ENCODE measurements at regions not wholly inside any gene's neighbourhood (a gene's known extent, or its start where the extent isn't known, plus 50 kb on each side); places are given as distances from the start of the nearest gene placed in this dataset.

- Histone ChIP-seq H3K27me3 (ENCODE audit: low read depth) (no peaks in the 10 kb centered on the region), H3K9me3 (no peaks in the 10 kb centered on the region), H3K36me3 (replicated peaks) (no peaks in the 10 kb centered on the region), H3K4me3 (no peak overlapping the region), H3K4me1 (no peaks in the 10 kb centered on the region)
- in situ Hi-C loops (cut with MboI; ENCODE audit: low sequenced_read_pairs) = no loop called here
- DNase-seq (ENCODE audit: low spot score in 2 of 2) = no peak
Measured at GRCh38 chr3:86648087-86648486, 342.9 kb downstream of the VGLL3 start.

GRCh38 chr3:86645756-86646155 lies 345.2 kb downstream of the VGLL3 start:
- H3K9me3 ChIP-seq = no peaks in the 10 kb centered on the region
- no peak for DNase-seq (ENCODE audit: low spot score in 2 of 2)
- no peaks in the 10 kb centered on the region for H3K27me3 ChIP-seq (ENCODE audit: low read depth)
- H3K4me1 ChIP-seq = no peaks in the 10 kb centered on the region
- no peaks in the 10 kb centered on the region for H3K36me3 ChIP-seq (replicated peaks)
- in situ Hi-C loops (cut with MboI; ENCODE audit: low sequenced_read_pairs) = no loop called here
- H3K4me3 ChIP-seq = no peak overlapping the region

- in situ Hi-C loops (cut with MboI; ENCODE audit: low sequenced_read_pairs) = no loop called here
- no peaks in the 10 kb centered on the region for H3K36me3 ChIP-seq (replicated peaks)
- no peaks in the 10 kb centered on the region for H3K27me3 ChIP-seq (ENCODE audit: low read depth)
Measured at GRCh38 chr3:86634361-86634760, 356.6 kb downstream of the VGLL3 start.

GRCh38 chr3:86629511-86629910 lies 361.4 kb downstream of the VGLL3 start:
- Histone ChIP-seq H3K4me1 (no peaks in the 10 kb centered on the region), H3K36me3 (replicated peaks) (no peaks in the 10 kb centered on the region), H3K4me3 (no peak overlapping the region), H3K27me3 (ENCODE audit: low read depth) (no peaks in the 10 kb centered on the region), H3K9me3 (no peaks in the 10 kb centered on the region)
- no peak for DNase-seq (ENCODE audit: low spot score in 2 of 2)
- in situ Hi-C loops (cut with MboI; ENCODE audit: low sequenced_read_pairs) = no loop called here

More at GRCh38 chr3:86634361-86634760, 356.6 kb downstream of the VGLL3 start:
- no peak for DNase-seq (ENCODE audit: low spot score in 2 of 2)
- no peaks in the 10 kb centered on the region for H3K9me3 ChIP-seq
- H3K4me1 ChIP-seq = no peaks in the 10 kb centered on the region
- H3K4me3 ChIP-seq = no peak overlapping the region

GRCh38 chr3:86624192-86624591 lies 366.8 kb downstream of the VGLL3 start:
- Histone ChIP-seq H3K4me1 (no peaks in the 10 kb centered on the region), H3K9me3 (no peaks in the 10 kb centered on the region), H3K4me3 (no peak overlapping the region), H3K36me3 (replicated peaks) (no peaks in the 10 kb centered on the region), H3K27me3 (ENCODE audit: low read depth) (no peaks in the 10 kb centered on the region)
- no peak for DNase-seq (ENCODE audit: low spot score in 2 of 2)
- in situ Hi-C loops (cut with MboI; ENCODE audit: low sequenced_read_pairs) = no loop called here

GRCh38 chr3:86618706-86619105 lies 372.2 kb downstream of the VGLL3 start:
- H3K9me3 ChIP-seq = no peaks in the 10 kb centered on the region
- no peaks in the 10 kb centered on the region; the same call in 1 of the 2 replicates for H3K4me1 ChIP-seq
- DNase-seq (ENCODE audit: low spot score in 2 of 2) = no peak
- H3K4me3 ChIP-seq = no peak overlapping the region
- no peaks in the 10 kb centered on the region for H3K36me3 ChIP-seq (replicated peaks)
- no peaks in the 10 kb centered on the region for H3K27me3 ChIP-seq (ENCODE audit: low read depth)
- in situ Hi-C loops (cut with MboI; ENCODE audit: low sequenced_read_pairs) = no loop called here

GRCh38 chr3:86605166-86605565 lies 385.8 kb downstream of the VGLL3 start:
- Histone ChIP-seq H3K4me1 (peaks cover 3% of the 10 kb centered on the region), H3K36me3 (replicated peaks) (no peaks in the 10 kb centered on the region), H3K9me3 (no peaks in the 10 kb centered on the region; the same call in 1 of the 2 replicates), H3K4me3 (no peak overlapping the region), H3K27me3 (ENCODE audit: low read depth) (no peaks in the 10 kb centered on the region)
- peak in 1 of 2 experiments; percentile 34 for DNase-seq (ENCODE audit: low spot score in 2 of 2)
- in situ Hi-C loops (cut with MboI; ENCODE audit: low sequenced_read_pairs) = no loop called here

- Histone ChIP-seq H3K4me3 (no peak overlapping the region), H3K36me3 (replicated peaks) (no peaks in the 10 kb centered on the region), H3K9me3 (no peaks in the 10 kb centered on the region), H3K27me3 (ENCODE audit: low read depth) (no peaks in the 10 kb centered on the region), H3K4me1 (no peaks in the 10 kb centered on the region)
- DNase-seq (ENCODE audit: low spot score in 2 of 2) = no peak
- in situ Hi-C loops (cut with MboI; ENCODE audit: low sequenced_read_pairs) = no loop called here
Measured at GRCh38 chr3:86595696-86596095, 395.3 kb downstream of the VGLL3 start.

- DNase-seq (ENCODE audit: low spot score in 2 of 2) = no peak
Measured at GRCh38 chr3:86594838-86595237, 396.1 kb downstream of the VGLL3 start.

GRCh38 chr3:86578071-86578470 lies 412.9 kb downstream of the VGLL3 start:
- H3K4me3 ChIP-seq = no peak overlapping the region
- no peaks in the 10 kb centered on the region for H3K36me3 ChIP-seq (replicated peaks)
- no peaks in the 10 kb centered on the region for H3K27me3 ChIP-seq (ENCODE audit: low read depth)
- in situ Hi-C loops (cut with MboI; ENCODE audit: low sequenced_read_pairs) = no loop called here
- no peaks in the 10 kb centered on the region for H3K9me3 ChIP-seq
- H3K4me1 ChIP-seq = no peaks in the 10 kb centered on the region
- DNase-seq (ENCODE audit: low spot score in 2 of 2) = no peak

More at GRCh38 chr3:86594838-86595237, 396.1 kb downstream of the VGLL3 start:
- H3K9me3 ChIP-seq = no peaks in the 10 kb centered on the region
- H3K27me3 ChIP-seq (ENCODE audit: low read depth) = no peaks in the 10 kb centered on the region
- H3K4me3 ChIP-seq = no peak overlapping the region
- in situ Hi-C loops (cut with MboI; ENCODE audit: low sequenced_read_pairs) = no loop called here
- no peaks in the 10 kb centered on the region for H3K4me1 ChIP-seq
- H3K36me3 ChIP-seq (replicated peaks) = no peaks in the 10 kb centered on the region

- no peaks in the 10 kb centered on the region for H3K36me3 ChIP-seq (replicated peaks)
- peaks cover 2% of the 10 kb centered on the region; the same call in 1 of the 2 replicates for H3K4me1 ChIP-seq
- in situ Hi-C loops (cut with MboI; ENCODE audit: low sequenced_read_pairs) = no loop called here
- no peak overlapping the region for H3K4me3 ChIP-seq
- no peaks in the 10 kb centered on the region for H3K27me3 ChIP-seq (ENCODE audit: low read depth)
- peak in 1 of 2 experiments; percentile 66 for DNase-seq (ENCODE audit: low spot score in 2 of 2)
- H3K9me3 ChIP-seq = no peaks in the 10 kb centered on the region
Measured at GRCh38 chr3:86563400-86563970, 427.5 kb downstream of the VGLL3 start.

GRCh38 chr3:86562090-86562489 lies 428.9 kb downstream of the VGLL3 start:
- H3K9me3 ChIP-seq = no peaks in the 10 kb centered on the region
- DNase-seq (ENCODE audit: low spot score in 2 of 2) = peak; percentile 20 to 24
- in situ Hi-C loops (cut with MboI; ENCODE audit: low sequenced_read_pairs) = no loop called here
- H3K4me3 ChIP-seq = no peak overlapping the region
- H3K36me3 ChIP-seq (replicated peaks) = no peaks in the 10 kb centered on the region
- peaks cover 2% of the 10 kb centered on the region; the same call in 1 of the 2 replicates for H3K4me1 ChIP-seq
- H3K27me3 ChIP-seq (ENCODE audit: low read depth) = no peaks in the 10 kb centered on the region

- in situ Hi-C loops (cut with MboI; ENCODE audit: low sequenced_read_pairs) = no loop called here
- Histone ChIP-seq H3K4me3 (no peak overlapping the region), H3K4me1 (peaks cover 2% of the 10 kb centered on the region; the same call in 1 of the 2 replicates), H3K27me3 (ENCODE audit: low read depth) (no peaks in the 10 kb centered on the region), H3K9me3 (no peaks in the 10 kb centered on the region), H3K36me3 (replicated peaks) (no peaks in the 10 kb centered on the region)
- DNase-seq (ENCODE audit: low spot score in 2 of 2) = no peak
Measured at GRCh38 chr3:86561215-86561614, 429.7 kb downstream of the VGLL3 start.

- Histone ChIP-seq H3K27me3 (ENCODE audit: low read depth) (no peaks in the 10 kb centered on the region), H3K4me1 (no peaks in the 10 kb centered on the region), H3K36me3 (replicated peaks) (no peaks in the 10 kb centered on the region), H3K4me3 (no peak overlapping the region), H3K9me3 (no peaks in the 10 kb centered on the region)
- DNase-seq (ENCODE audit: low spot score in 2 of 2) = no peak
- in situ Hi-C loops (cut with MboI; ENCODE audit: low sequenced_read_pairs) = no loop called here
Measured at GRCh38 chr3:86554383-86554782, 436.6 kb downstream of the VGLL3 start.

- Histone ChIP-seq H3K36me3 (replicated peaks) (no peaks in the 10 kb centered on the region), H3K4me1 (no peaks in the 10 kb centered on the region), H3K27me3 (ENCODE audit: low read depth) (no peaks in the 10 kb centered on the region), H3K4me3 (no peak overlapping the region), H3K9me3 (no peaks in the 10 kb centered on the region)
- in situ Hi-C loops (cut with MboI; ENCODE audit: low sequenced_read_pairs) = no loop called here
- DNase-seq (ENCODE audit: low spot score in 2 of 2) = no peak
Measured at GRCh38 chr3:86547692-86548091, 443.3 kb downstream of the VGLL3 start.
